Activated T-cell treated with anti-CD3 and anti-CD28 coated beads, Interleukin-2, amount 50 U/mL, for 48 hours (primary cell): ENCODE measurements at regions not wholly inside any gene's neighbourhood (a gene's known extent, or its start where the extent isn't known, plus 50 kb on each side); places are given as distances from the start of the nearest gene placed in this dataset.
"Not testable (repeated sequence)": the region's sequence is repeated elsewhere in the genome, so short reads cannot be mapped to it uniquely, and the experiment has no call there.

Experiments used
- DNase-seq, 2 experiments: peaks; one replicate each; pipeline ENCODE4 v3.0.0-alpha.2; 2020

DNA sequence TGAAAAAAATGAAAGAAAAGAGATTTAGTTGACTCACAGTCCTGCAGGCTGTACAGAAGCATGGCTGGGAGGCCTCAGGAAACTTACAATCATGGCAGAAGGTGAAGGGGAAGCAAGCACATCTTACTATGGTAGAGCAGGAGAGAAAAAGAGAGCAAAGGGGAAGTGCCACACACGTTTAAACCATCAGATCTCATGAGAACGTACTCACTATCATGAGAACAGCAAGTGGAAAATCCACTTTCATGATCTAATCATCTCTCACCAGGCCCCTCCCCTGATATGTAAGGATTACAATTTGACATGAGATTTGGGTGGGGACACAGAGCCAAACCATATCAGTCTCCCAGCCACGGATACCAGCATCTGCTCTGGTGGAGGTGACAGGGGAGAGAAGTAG, 50.8 kb upstream of the CPOX start:
- no peak for DNase-seq

DNA sequence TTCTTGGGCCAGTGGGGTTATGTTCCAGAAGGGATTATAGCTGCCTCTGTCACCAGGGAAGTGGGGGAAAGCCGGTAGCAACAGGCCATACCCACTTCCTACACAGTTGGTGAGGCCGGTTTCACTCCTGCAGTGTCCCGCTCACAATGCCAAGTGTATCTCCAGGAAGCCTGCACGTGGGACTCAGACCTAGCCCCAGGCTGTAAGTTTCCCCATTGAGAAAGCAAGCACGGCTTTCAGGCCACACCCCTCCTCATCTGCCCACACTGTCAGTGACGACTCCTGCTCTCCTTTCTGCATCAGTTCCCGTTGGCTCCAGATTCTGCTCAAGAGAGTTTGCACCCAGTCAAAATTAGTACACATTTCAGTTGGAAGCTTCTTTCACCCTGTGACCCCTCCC, 51.6 kb upstream of the CPOX start:
- no peak for DNase-seq

DNA sequence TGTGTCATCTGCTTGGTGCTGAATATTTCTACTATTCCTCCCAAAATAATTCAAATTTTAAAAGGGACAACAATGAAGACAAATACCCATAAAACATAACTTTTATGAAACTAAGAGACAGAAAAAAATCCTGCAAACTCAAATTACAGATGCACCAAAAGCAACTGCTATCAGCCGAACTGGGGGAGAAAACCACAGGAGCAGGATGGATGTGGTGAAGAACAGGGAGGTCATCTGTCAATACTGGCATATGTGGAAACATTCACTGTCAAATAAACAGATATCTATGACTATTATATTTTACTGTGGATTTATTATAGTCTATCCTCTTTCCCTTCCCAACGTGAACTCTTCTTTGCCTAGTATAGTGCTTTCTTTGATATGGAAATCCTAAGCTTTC, 53.3 kb upstream of the CPOX start:
- DNase-seq, result no peak

DNA sequence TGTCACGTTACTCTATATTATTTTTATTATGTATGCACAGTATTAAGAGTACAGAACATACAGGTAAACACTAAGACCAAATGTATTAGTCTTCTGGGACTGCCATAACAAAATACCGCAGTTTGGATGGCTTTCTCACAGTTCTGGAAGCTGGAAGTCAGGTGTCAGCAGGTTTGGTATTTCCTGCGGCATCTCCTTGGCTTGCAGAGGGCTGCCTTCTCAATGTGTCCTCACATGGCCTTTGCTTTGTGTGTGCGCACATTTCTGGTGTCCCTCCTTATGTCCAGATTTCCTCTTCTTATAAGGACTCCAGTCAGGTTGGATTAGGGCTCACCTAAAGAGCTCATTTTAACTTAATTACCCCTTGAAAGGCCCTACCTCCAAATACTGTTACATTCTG, 53.8 kb upstream of the CPOX start:
- DNase-seq, result no peak

DNA sequence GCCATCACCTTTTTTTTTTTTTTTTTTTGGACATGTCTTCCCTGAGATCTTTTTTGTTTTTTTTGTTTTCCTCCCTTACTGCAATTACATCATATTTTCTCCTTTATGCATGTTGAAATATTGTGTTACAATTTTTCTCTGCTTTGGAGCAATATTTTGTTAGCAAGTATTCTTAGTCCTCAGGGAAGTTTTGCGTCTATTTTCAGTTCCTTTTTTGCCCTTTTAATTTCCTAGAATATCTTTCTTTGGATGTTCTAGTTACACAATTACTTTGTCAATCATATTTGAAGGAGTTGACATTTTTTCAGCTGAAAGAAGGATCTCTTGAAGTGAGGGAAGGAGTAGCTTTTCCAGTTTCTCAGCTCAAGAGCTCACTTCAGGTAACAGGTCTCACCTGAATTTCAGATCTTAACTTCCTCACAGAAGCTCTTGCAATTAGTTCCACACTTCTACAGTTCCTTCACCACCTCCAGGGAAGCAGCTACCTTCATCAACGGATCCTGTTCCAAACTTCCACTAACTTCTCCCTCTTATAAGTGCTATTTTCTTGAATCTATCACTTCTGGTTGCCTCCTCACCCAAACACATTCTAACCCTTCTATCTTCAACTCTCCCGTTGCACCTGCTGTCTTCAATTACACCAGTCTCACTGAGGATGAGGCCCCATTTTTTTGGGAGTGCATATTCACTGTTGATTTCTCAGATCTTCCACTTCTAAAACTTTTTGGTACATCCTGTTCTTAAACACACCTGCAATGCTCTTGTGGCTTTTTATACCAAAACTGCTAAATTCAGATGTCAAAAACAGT, 57.8 kb upstream of the CPOX start:
- no peak for DNase-seq

DNA sequence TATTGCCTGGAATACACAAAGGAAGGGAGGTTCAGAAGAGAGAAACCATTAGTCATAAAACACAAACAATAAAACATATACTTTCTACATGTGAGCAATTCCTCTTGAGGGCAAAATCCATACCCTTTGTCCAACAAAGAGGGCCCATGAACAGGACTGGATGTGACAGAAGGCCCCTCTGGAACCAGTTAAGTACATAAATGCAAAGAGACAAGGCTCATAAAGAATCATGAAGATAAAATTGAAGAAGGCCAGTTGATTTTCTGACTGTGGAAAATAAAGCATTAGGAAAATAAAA, 58.3 kb upstream of the CPOX start:
- no peak for DNase-seq

DNA sequence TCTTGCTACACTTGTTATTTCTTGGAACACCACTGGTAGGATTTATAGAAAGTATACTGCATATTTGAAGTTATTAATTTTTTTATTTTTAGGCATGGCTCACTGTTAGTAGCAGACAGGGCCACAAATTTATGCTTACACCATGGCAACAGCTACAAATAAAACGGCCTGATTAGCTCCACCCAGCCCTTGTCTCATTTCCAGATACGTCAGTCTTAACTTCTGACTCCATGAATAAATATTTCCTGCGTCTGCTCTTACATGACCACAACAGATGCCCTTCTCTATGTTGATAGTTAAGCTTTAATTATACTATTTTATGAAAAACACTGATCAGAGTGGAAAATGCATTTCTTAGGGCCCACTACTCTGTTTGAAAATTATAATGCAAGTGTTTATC, 62.3 kb upstream of the CPOX start:
- DNase-seq, result no peak

DNA sequence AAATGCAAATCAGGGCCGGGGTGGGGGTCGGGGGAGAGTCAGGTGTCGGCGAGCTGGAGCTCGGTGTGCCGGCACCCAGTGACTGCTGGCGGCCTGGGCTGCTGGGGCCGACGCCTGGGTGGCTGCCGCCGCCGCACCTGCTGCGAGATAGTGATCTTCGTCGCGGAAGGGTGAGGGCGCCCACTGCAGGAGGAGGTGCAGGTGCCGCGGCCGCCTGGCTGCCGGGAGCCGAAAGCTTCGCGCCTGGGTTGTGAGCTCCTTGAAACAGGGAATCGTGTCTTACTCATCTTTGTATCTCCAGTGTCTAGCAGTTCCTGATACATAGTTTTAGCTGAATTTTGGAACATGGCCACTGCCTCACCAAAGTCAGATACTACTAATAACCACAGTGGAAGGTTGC, 64.0 kb upstream of the CPOX start:
- peak; percentile 52 to 66 for DNase-seq

DNA sequence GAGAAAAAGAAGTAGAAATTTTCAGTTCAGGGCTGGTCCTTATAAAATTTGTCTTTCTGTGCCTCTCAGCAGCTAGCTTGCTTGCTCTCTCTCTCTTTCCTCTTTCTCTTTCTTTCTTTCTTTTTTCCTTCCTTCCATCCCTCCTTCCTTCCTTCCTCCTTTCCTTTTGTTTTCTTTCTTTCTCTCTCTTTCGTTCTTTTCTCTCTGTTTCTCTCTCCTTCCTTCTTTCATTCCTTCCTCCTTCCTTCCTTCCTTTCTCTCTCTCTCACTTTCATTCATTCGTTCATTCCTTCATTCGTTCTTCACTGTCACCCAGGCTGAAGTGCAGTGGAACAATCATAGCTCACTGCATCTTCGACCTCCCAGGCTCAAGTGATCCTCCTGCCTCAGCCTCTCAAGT, 69.3 kb upstream of the CPOX start:
- no peak for DNase-seq

DNA sequence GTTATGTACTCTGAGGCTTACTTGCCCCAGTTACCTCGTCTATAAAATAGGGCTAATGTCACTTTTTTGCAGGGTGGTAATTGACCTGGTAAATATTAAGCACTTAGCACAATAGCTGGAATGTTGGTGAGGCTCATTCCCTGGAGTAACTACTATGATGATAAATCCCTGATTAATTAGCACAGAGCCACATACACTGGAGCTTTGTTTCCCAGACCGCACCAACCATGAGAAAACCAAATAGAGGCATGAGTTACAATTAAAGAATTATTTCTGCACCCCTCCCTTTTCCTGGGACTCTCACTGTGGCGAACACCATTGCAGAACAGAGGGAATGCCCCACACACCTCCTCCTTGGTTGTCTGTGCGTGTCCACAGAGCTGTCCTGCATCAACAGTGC, 76.6 kb upstream of the CPOX start:
- DNase-seq, result no peak

DNA sequence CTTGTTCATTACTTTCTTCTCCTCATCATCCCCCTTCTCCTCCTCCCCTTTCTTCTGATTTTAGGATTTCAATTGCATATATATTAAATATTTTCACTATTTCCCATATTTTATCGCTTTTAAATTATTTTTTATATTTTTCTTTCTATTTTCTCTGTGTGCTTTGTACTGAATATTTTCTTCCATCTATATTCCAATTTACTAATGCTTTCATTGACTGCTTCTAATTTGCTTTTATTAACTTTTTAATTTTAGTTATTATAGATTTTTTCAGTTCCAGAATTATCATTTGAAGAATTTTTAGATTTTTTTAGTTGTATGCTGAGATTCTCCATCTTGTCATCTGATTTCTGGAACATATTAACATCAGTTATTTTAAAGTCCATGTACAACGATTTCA, 83.2 kb upstream of the ST3GAL6 start:
- no peak for DNase-seq

DNA sequence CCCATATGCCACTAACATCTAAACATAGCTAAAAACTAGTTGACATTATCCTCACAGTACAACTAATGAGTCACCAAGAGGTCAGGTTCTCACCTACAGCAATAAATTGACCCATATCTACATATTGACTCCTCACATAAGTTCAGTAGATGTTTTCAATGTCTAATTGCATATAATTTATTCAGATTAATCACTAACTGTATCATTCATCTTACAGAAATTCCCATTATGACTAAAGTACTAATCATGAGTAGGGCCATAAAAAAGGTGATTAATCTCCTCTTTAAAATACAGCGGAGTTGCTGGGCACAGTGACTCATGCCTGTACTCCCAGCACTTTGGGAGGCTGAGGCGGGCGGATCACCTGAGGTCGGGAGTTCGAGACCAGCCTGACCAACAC, 82.4 kb upstream of the ST3GAL6 start:
- DNase-seq, result no peak

DNA sequence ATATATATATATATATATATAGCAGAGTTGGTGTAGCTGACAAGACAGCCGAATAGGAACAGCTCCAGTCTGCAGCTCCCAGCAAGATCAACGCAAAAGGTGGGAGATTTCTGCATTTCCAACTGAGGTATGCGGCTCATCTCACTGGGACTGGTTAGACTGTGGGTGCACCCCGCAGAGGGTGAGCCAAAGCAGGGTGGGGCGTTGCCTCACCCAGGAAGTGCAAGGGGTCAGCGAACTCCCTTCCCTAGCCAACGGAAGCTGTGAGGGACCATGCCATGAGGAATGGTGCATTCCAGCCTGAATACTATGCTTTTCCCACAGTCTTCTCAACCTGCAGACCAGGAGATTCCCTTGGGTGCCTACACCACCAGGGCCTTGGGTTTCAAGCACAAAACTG, 81.7 kb upstream of the ST3GAL6 start:
- no peak for DNase-seq

DNA sequence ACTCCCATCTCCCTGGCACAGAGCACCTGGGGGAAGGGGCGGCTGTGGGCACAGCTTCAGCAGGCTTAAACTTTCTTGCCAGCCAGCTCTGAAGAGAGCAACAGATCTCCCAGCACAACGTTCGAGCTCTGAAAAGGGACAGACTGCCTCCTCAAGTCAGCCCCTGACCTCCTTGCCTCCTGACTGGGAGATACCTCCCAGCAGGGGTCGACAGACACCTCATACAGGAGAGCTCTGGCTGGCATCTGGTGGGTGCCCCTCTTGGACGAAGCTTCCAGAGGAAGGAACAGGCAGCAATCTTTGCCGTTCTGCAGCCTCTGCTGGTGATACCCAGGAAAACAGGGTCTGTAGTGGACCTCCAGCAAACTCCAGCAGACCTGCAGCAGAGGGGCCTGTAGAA, 80.7 kb upstream of the ST3GAL6 start:
- not testable (repeated sequence) for DNase-seq

DNA sequence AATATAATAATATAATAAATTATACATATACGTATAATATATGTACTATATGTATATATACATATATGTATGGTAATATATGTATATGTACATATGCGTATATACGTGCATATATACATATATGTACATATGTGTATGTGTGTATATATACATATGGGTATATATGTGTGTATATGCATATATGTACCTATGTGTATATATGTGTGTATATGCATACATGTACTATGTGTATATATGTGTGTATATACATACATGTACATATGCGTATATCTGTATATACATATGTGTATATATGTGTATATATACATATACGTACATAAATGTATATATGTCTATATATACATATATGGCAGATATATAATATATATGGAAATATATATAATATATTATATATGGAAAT, 74.8 kb upstream of the ST3GAL6 start:
- DNase-seq, result no peak

DNA sequence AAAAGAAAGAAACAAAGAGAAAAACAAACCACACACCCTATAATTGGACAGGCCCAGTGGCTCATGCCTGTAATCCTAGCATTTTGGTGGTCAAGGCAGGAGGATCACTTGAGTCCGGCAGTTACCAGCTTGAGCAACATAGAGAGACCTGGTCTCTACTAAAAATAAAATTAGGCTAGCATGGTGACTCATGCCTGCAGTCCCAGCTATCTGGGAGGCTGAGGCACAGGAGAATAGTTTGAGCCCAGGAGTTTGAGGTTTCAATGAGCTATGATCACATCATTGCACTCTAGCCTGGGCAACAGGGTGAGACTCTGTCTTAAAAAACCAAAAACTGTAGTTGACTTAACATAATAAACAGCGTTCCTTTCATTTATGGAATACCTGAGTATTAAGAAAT, 72.3 kb upstream of the ST3GAL6 start:
- no peak for DNase-seq

DNA sequence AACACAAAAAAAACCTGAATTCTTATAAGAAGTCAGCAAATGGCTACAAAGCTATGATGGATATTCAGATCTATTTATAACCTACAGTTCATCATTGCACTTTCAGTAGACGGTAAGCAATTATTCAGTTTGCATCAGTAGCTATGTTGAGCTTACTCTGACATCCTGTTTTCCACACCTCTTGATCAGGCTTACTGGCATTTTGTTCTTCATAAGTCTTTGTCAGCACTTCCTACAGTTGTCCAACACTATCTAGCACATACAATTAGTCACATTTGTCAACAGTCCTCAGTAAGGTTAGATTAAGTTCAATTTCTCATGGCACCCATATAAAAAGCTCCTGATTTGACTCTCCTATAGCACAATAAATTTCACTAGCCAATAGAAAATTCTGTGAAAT, 71.2 kb upstream of the ST3GAL6 start:
- DNase-seq, result no peak

DNA sequence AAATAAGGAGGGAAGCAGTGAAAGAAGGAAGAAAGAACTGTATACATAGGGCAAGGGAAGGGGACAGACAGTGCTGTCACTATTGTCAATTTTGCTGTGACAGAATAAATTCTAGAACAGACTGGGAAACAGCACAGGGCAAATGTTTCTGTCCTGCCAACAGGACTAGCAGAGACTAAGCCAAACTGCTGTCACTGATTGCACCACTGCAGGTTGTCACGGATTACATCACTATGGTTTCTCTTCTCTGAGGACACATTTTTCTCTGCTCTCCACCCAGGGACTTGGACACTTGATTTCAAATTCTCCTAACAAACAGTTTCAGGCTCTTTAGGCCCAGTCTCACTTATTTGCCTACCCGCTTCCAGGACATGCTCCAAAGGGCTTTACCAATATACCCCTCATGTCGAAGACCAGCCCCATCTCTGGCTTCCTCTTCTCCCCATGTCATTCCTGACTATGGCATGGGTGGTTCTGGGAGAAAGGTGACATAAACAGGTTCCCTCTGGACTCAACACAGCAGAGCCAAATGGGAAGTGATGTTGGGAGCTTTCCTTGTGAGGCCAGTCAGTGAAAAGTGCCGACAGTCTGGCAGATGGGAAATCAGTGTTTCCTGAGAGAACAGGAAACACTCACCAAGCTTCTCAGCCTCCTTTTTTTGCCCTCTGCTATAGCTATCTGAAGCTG, 70.2 kb upstream of the ST3GAL6 start:
- DNase-seq, result no peak

DNA sequence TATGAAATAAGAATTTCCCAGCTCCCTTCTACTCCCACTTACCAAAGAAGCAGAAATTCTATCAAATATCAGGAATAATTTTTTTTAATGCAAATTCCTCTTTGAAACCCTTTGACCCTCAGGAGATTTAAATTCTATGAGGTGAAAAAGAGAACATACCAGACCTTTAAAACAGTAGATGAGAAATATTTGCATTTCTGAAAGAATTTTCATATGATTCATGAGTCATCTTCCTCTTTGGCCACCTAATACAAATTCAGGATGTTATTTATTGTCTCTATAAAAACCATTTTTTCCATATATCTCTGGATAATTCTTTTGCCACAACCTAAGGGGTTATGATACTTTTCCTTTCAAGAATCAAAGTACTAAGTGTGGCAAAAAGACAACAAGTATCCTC, 67.3 kb upstream of the ST3GAL6 start:
- DNase-seq, result no peak

DNA sequence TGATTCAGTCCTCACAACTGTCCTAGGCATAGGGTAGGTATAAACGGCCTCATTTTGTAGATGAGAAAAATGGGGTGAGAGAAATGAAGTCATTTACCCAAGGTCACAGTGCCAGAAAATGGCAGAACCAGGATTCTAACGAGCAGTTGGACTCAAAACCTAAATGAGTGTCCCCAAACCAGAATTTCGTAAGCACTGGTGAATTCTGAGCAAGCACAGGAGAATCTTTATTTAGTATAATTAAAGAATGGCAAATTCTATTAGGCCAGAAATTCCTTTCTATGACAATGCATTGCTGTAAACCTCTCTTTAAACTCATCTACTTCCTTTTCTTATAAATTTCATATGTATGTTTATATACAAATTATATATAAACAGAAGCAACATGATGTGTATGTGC, 66.8 kb upstream of the ST3GAL6 start:
- not testable (repeated sequence) for DNase-seq

DNA sequence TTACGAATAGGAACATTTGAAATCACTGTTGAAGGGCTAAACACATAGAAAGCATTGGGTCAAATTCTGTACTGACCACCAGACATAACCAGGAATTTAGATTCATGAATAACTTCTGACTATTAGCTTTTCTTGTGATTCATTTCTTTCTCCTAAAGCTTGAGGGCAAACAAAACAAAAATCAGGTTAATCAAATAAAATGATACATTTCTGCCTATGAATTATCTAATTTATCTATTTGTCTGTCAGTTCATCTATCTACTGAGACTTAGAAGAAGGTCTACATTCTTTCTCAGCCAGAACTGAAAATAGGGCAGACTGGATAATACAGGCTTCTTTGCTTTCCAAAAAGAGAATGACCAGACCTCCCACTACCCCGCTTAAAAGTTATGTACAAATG, 65.9 kb upstream of the ST3GAL6 start:
- no peak for DNase-seq

DNA sequence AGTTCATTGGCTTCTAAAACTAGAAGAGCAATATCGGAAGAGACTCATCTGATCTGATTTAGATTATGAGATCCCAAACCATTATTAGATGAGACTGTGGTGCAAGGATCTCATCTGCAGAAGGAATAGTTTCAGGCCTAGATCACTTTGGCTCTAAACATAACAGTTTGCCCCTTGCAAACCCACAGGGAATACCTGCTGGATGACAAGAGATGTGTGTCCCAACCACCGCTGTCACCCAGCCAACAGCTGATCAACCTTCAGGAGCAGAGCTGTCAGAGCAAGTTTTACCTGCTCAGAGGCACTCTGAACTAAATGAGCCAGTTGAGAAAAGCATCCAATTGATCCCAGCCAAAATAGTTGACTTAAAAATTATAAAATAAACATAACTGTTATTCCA, 64.0 kb upstream of the ST3GAL6 start:
- no peak for DNase-seq

DNA sequence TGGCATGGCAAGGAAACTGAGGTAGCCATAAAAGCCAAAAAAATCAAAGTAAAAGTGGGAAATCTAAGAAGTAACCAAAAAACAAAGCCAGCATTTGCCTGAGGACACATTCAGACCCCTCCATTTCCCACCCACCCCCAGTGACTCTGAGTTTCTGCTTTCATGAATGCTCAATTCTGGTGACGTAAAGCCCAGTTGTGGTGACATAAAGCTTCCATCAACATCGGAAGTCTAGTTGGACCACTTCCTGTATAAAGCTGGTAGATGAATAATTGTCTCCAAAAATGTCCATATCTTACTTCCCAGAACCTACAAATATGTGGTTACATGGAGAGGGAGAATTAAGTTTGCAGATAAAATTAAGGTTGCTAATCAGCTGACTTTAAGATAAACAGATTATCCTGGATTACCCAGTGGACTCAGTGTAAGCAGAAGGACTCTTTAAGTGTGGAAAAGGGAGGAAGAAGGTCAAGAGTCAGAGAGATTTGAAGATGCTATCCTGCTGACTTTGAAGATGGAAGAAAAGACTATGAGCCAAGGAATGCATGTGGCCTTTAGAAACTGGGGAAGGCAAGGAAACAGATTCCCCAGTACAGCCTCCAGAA, 62.0 kb upstream of the ST3GAL6 start:
- no peak for DNase-seq

DNA sequence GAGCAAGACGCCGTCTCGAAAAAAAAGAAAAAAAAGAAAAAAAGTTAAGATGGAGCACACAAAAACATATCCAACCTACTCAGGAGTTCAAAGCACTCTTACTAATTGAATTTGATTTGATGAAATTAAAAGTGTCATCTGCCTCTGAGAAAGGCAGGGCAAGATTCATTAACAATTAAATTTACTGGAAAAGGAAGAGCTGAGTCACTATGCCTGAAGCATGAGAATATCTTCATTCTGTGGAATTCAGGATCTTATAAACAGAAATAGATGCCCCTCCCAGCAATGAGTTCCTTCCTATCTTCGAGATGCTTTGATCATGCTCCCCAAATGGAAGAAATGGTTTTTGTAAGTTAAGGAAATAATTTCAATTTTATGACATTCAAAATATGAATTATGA, 61.0 kb upstream of the ST3GAL6 start:
- no peak for DNase-seq

DNA sequence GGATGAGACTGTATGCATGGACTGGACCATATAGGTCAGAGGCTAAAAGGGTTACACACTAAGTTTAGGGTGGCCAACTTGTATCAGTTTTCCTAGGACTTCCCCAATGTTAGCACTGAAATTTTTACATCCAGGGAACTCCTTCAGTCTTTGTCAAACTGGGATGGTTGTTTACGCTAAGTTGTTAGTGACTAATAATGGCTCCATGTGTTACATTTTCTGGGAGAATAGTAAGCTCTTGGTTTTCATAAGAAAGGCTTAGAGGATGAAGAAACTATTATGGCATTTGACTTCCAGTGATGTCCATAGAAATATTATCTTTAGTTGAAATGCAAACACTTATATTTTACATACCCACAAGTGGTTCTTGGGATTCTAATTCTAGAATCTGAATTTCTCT, 57.9 kb upstream of the ST3GAL6 start:
- no peak for DNase-seq
